ENCODE measurements at regions not wholly inside any gene's neighbourhood (a gene's known extent, or its start where the extent isn't known, plus 50 kb on each side); places are given as distances from the start of the nearest gene placed in this dataset.
"Not testable (repeated sequence)": the region's sequence is repeated elsewhere in the genome, so short reads cannot be mapped to it uniquely, and the experiment has no call there.

GRCh38 chr10:131363416-131363815 is 51.9 kb upstream of the TCERG1L start:
- Histone ChIP-seq H3K9me3 (ENCODE audit: control insufficient read depth in 2 of 3, low read length in 3 of 3) (no peaks in the 10 kb centered on the region), H3K4me3 (ENCODE audit: low read length) (no peak overlapping the region), H3K27ac (ENCODE audit: low read depth, low read length) (no peak overlapping the region), H3K27me3 (ENCODE audit: control insufficient read depth in 2 of 2, insufficient read depth in 2 of 2, low read length in 2 of 2) (no peaks in the 10 kb centered on the region), H3K36me3 (ENCODE audit: control insufficient read depth in 2 of 3, insufficient read depth in 3 of 3, low read length in 3 of 3) (no peaks in the 10 kb centered on the region), H3K4me1 (ENCODE audit: control insufficient read depth in 2 of 2, insufficient read depth in 2 of 2, low read length in 2 of 2) (no peaks in the 10 kb centered on the region)
- peaks cover 0 to 35% (median 4%) of the 10 kb centered on the region in 5 donors for H3K27me3 Mint-ChIP-seq
- intact Hi-C loops (cut with micrococcal nuclease), result no loop called here
- no peak overlapping the region for H3K4me3 Mint-ChIP-seq
- ChIA-PET POLR2A (no interaction called here), CTCF (no interaction called here)
- no peak for DNase-seq
- H3K36me3 Mint-ChIP-seq, result peaks cover 0 to 7% (median 0%) of the 10 kb centered on the region in 5 donors
- peaks cover 0 to 35% (median 16%) of the 10 kb centered on the region in 11 donors for H3K9me3 Mint-ChIP-seq
- no peak overlapping the region for H3K27ac Mint-ChIP-seq
- no peaks in the 10 kb centered on the region for H3K4me1 Mint-ChIP-seq
- ATAC-seq, result no peak

- no peak for ATAC-seq
- H3K36me3 Mint-ChIP-seq, result peaks cover 0 to 10% (median 0%) of the 10 kb centered on the region in 5 donors
- peaks cover 0 to 52% (median 15%) of the 10 kb centered on the region in 5 donors for H3K27me3 Mint-ChIP-seq
- no peak overlapping the region for H3K4me3 ChIP-seq (ENCODE audit: low read length)
- intact Hi-C loops (cut with micrococcal nuclease), result no loop called here
- H3K4me1 Mint-ChIP-seq, result peaks cover 0 to 1% (median 0%) of the 10 kb centered on the region in 7 donors
- ChIA-PET POLR2A (no interaction called here), CTCF (no interaction called here)
- no peak overlapping the region for H3K4me3 Mint-ChIP-seq
- H3K27me3 ChIP-seq (ENCODE audit: control insufficient read depth in 2 of 2, insufficient read depth in 2 of 2, low read length in 2 of 2), result no peaks in the 10 kb centered on the region
- no peak overlapping the region for H3K27ac Mint-ChIP-seq
- no peak overlapping the region for H3K27ac ChIP-seq (ENCODE audit: low read depth, low read length)
- peaks cover 2 to 44% (median 19%) of the 10 kb centered on the region in 11 donors for H3K9me3 Mint-ChIP-seq
- no peaks in the 10 kb centered on the region for H3K4me1 ChIP-seq (ENCODE audit: control insufficient read depth in 2 of 2, insufficient read depth in 2 of 2, low read length in 2 of 2)
- H3K36me3 ChIP-seq (ENCODE audit: control insufficient read depth in 2 of 3, insufficient read depth in 3 of 3, low read length in 3 of 3), result no peaks in the 10 kb centered on the region
- no peak for DNase-seq
- peaks cover 0 to 8% (median 0%) of the 10 kb centered on the region in 3 experiments for H3K9me3 ChIP-seq (ENCODE audit: control insufficient read depth in 2 of 3, low read length in 3 of 3)
Measured at GRCh38 chr10:131371571-131371970, 60.0 kb upstream of the TCERG1L start.

- Mint-ChIP-seq H3K27me3 (peaks cover 0 to 45% (median 0%) of the 10 kb centered on the region in 5 donors), H3K4me1 (peaks cover 0 to 4% (median 0%) of the 10 kb centered on the region in 7 donors), H3K4me3 (no peak overlapping the region), H3K9me3 (peaks cover 0 to 6% (median under 1%) of the 10 kb centered on the region in 11 donors), H3K27ac (no peak overlapping the region), H3K36me3 (peaks cover 0 to under 1% (median 0%) of the 10 kb centered on the region in 5 donors)
- no peaks in the 10 kb centered on the region for H3K4me1 ChIP-seq (ENCODE audit: control insufficient read depth in 2 of 2, insufficient read depth in 2 of 2, low read length in 2 of 2)
- no peaks in the 10 kb centered on the region for H3K9me3 ChIP-seq (ENCODE audit: control insufficient read depth in 2 of 3, low read length in 3 of 3)
- no peaks in the 10 kb centered on the region for H3K36me3 ChIP-seq (ENCODE audit: control insufficient read depth in 2 of 3, insufficient read depth in 3 of 3, low read length in 3 of 3)
- ATAC-seq (peak; percentile 32), DNase-seq (no peak)
- H3K4me3 ChIP-seq (ENCODE audit: low read length), result no peak overlapping the region
- intact Hi-C loops (cut with micrococcal nuclease), result no loop called here
- H3K27ac ChIP-seq (ENCODE audit: low read depth, low read length), result no peak overlapping the region
- ChIA-PET POLR2A (no interaction called here), CTCF (no interaction called here)
- H3K27me3 ChIP-seq (ENCODE audit: control insufficient read depth in 2 of 2, insufficient read depth in 2 of 2, low read length in 2 of 2), result no peaks in the 10 kb centered on the region
Measured at GRCh38 chr10:131381576-131381975, 70.1 kb upstream of the TCERG1L start.

GRCh38 chr10:131385161-131385872 is 73.8 kb upstream of the TCERG1L start:
- H3K36me3 Mint-ChIP-seq; H3K4me1 Mint-ChIP-seq; H3K4me1 ChIP-seq (ENCODE audit: control insufficient read depth in 2 of 2, insufficient read depth in 2 of 2, low read length in 2 of 2); intact Hi-C loops (cut with micrococcal nuclease); H3K9me3 Mint-ChIP-seq; H3K36me3 ChIP-seq (ENCODE audit: control insufficient read depth in 2 of 3, insufficient read depth in 3 of 3, low read length in 3 of 3); H3K4me3 ChIP-seq (ENCODE audit: low read length); H3K4me3 Mint-ChIP-seq; H3K27ac ChIP-seq (ENCODE audit: low read depth, low read length); H3K9me3 ChIP-seq (ENCODE audit: control insufficient read depth in 2 of 3, low read length in 3 of 3); DNase-seq; CTCF ChIA-PET; H3K27ac Mint-ChIP-seq; POLR2A ChIA-PET; H3K27me3 ChIP-seq (ENCODE audit: control insufficient read depth in 2 of 2, insufficient read depth in 2 of 2, low read length in 2 of 2); ATAC-seq: not testable (repeated sequence)
- peaks cover 0 to 49% (median 3%) of the 10 kb centered on the region in 5 donors for H3K27me3 Mint-ChIP-seq

GRCh38 chr10:131387018-131387529 is 75.6 kb upstream of the TCERG1L start:
- no peaks in the 10 kb centered on the region for H3K9me3 ChIP-seq (ENCODE audit: control insufficient read depth in 2 of 3, low read length in 3 of 3)
- H3K27ac ChIP-seq (ENCODE audit: low read depth, low read length), result no peak overlapping the region
- H3K36me3 ChIP-seq (ENCODE audit: control insufficient read depth in 2 of 3, insufficient read depth in 3 of 3, low read length in 3 of 3), result no peaks in the 10 kb centered on the region
- ChIA-PET CTCF (no interaction called here), POLR2A (no interaction called here)
- H3K4me3 ChIP-seq (ENCODE audit: low read length), result no peak overlapping the region
- H3K27me3 ChIP-seq (ENCODE audit: control insufficient read depth in 2 of 2, insufficient read depth in 2 of 2, low read length in 2 of 2), result no peaks in the 10 kb centered on the region
- H3K4me1 ChIP-seq (ENCODE audit: control insufficient read depth in 2 of 2, insufficient read depth in 2 of 2, low read length in 2 of 2), result no peaks in the 10 kb centered on the region
- no peak for DNase-seq
- H3K27ac Mint-ChIP-seq, result no peak overlapping the region
- no peak for ATAC-seq
- intact Hi-C loops (cut with micrococcal nuclease), result no loop called here
- H3K4me1 Mint-ChIP-seq, result peaks cover 0 to 4% (median 0%) of the 10 kb centered on the region in 7 donors
- H3K27me3 Mint-ChIP-seq, result peaks cover 0 to 43% (median 9%) of the 10 kb centered on the region in 5 donors
- no peaks in the 10 kb centered on the region for H3K36me3 Mint-ChIP-seq
- H3K4me3 Mint-ChIP-seq, result no peak overlapping the region
- peaks cover 0 to 7% (median 0%) of the 10 kb centered on the region in 11 donors for H3K9me3 Mint-ChIP-seq

GRCh38 chr10:131391936-131392335 is 80.4 kb upstream of the TCERG1L start:
- Mint-ChIP-seq H3K9me3 (no peaks in the 10 kb centered on the region), H3K4me3 (no peak overlapping the region), H3K36me3 (no peaks in the 10 kb centered on the region), H3K4me1 (no peaks in the 10 kb centered on the region), H3K27me3 (peaks cover 0 to 36% (median 9%) of the 10 kb centered on the region in 5 donors), H3K27ac (no peak overlapping the region)
- no peak for DNase-seq
- CTCF ChIA-PET, result no interaction called here
- H3K4me1 ChIP-seq (ENCODE audit: control insufficient read depth in 2 of 2, insufficient read depth in 2 of 2, low read length in 2 of 2), result no peaks in the 10 kb centered on the region
- H3K4me3 ChIP-seq (ENCODE audit: low read length), result no peak overlapping the region
- H3K27me3 ChIP-seq (ENCODE audit: control insufficient read depth in 2 of 2, insufficient read depth in 2 of 2, low read length in 2 of 2), result no peaks in the 10 kb centered on the region
- no peaks in the 10 kb centered on the region for H3K9me3 ChIP-seq (ENCODE audit: control insufficient read depth in 2 of 3, low read length in 3 of 3)
- POLR2A ChIA-PET, result no interaction called here
- intact Hi-C loops (cut with micrococcal nuclease), result no loop called here
- no peak for ATAC-seq
- no peak overlapping the region for H3K27ac ChIP-seq (ENCODE audit: low read depth, low read length)
- H3K36me3 ChIP-seq (ENCODE audit: control insufficient read depth in 2 of 3, insufficient read depth in 3 of 3, low read length in 3 of 3), result no peaks in the 10 kb centered on the region
